ENCODE measurements at regions not wholly inside any gene's neighbourhood (a gene's known extent, or its start where the extent isn't known, plus 50 kb on each side); places are given as distances from the start of the nearest gene placed in this dataset.
"Not testable (repeated sequence)": the region's sequence is repeated elsewhere in the genome, so short reads cannot be mapped to it uniquely, and the experiment has no call there.

GRCh38 chr3:171981271-171981605 is 58.1 kb upstream of the FNDC3B start:
- no peak for DNase-seq
- Histone ChIP-seq H3K27me3 (no peaks in the 10 kb centered on the region), H3K27ac (no peak overlapping the region), H3K4me1 (peaks cover 0 to 4% of the 10 kb centered on the region in 2 donors), H3K4me3 (no peak overlapping the region), H3K36me3 (no peaks in the 10 kb centered on the region), H3K9me3 (no peaks in the 10 kb centered on the region)
- TF ChIP-seq POLR2A (IDR thresholded peaks at IDR 0.05): no peak
- TF ChIP-seq, protein P1, sequence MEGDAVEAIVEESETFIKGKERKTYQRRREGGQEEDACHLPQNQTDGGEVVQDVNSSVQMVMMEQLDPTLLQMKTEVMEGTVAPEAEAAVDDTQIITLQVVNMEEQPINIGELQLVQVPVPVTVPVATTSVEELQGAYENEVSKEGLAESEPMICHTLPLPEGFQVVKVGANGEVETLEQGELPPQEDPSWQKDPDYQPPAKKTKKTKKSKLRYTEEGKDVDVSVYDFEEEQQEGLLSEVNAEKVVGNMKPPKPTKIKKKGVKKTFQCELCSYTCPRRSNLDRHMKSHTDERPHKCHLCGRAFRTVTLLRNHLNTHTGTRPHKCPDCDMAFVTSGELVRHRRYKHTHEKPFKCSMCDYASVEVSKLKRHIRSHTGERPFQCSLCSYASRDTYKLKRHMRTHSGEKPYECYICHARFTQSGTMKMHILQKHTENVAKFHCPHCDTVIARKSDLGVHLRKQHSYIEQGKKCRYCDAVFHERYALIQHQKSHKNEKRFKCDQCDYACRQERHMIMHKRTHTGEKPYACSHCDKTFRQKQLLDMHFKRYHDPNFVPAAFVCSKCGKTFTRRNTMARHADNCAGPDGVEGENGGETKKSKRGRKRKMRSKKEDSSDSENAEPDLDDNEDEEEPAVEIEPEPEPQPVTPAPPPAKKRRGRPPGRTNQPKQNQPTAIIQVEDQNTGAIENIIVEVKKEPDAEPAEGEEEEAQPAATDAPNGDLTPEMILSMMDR (IDR thresholded peaks at IDR 0.05): no peak
- intact Hi-C loops (cut with DNase I; ENCODE audit: low total_unique reads): no loop called here

- TF ChIP-seq, protein P1 (IDR thresholded peaks at IDR 0.05): no peak
- no peak for TF ChIP-seq POLR2A (IDR thresholded peaks at IDR 0.05)
- Histone ChIP-seq H3K27ac (peak overlapping the region; percentile 26 to 36), H3K4me3 (no peak overlapping the region), H3K9me3 (no peaks in the 10 kb centered on the region), H3K36me3 (no peaks in the 10 kb centered on the region), H3K4me1 (peaks cover 0 to 4% of the 10 kb centered on the region in 2 donors), H3K27me3 (no peaks in the 10 kb centered on the region)
- no peak for DNase-seq
- intact Hi-C loops (cut with DNase I; ENCODE audit: low total_unique reads): no loop called here
These were observed 56.5 kb upstream of the FNDC3B start for GRCh38 chr3:171982828-171983227.

- H3K4me1 ChIP-seq; H3K4me3 ChIP-seq; H3K36me3 ChIP-seq; H3K9me3 ChIP-seq; DNase-seq; H3K27me3 ChIP-seq; intact Hi-C loops (cut with DNase I; ENCODE audit: low total_unique reads): not testable (repeated sequence)
- H3K27ac ChIP-seq: peak overlapping the region; percentile 26 to 36
These were observed 55.7 kb upstream of the FNDC3B start for GRCh38 chr3:171983685-171984084.

- H3K27me3 ChIP-seq: no peaks in the 10 kb centered on the region
- no peak for TF ChIP-seq POLR2A (IDR thresholded peaks at IDR 0.05)
- TF ChIP-seq, protein P1 (IDR thresholded peaks at IDR 0.05): no peak
- intact Hi-C loops (cut with DNase I; ENCODE audit: low total_unique reads): no loop called here
- H3K27ac ChIP-seq: no peak overlapping the region
- peaks cover 0 to 4% of the 10 kb centered on the region in 2 donors for H3K4me1 ChIP-seq
- no peak overlapping the region for H3K4me3 ChIP-seq
- no peak for DNase-seq
- no peaks in the 10 kb centered on the region for H3K36me3 ChIP-seq
- H3K9me3 ChIP-seq: no peaks in the 10 kb centered on the region
These were observed 54.5 kb upstream of the FNDC3B start for GRCh38 chr3:171984883-171985282.

- Histone ChIP-seq H3K36me3 (no peaks in the 10 kb centered on the region), H3K4me3 (no peak overlapping the region), H3K27ac (peak overlapping the region; percentile 4 to 49), H3K27me3 (no peaks in the 10 kb centered on the region), H3K9me3 (no peaks in the 10 kb centered on the region), H3K4me1 (no peaks in the 10 kb centered on the region)
- no peak for DNase-seq
- TF ChIP-seq POLR2A (IDR thresholded peaks at IDR 0.05): no peak
- TF ChIP-seq, protein P1 (IDR thresholded peaks at IDR 0.05): no peak
- intact Hi-C loops (cut with DNase I; ENCODE audit: low total_unique reads): no loop called here
These were observed 53.2 kb upstream of the FNDC3B start for GRCh38 chr3:171986176-171986575.

Data from uterus (tissue), 3 donors.